Stimulated activated CD4-positive, alpha-beta T cell treated with anti-CD3 and anti-CD28 coated beads, Interleukin-2, amount 100 ng/mL, for 48 hours (primary cell): ENCODE measurements at regions not wholly inside any gene's neighbourhood (a gene's known extent, or its start where the extent isn't known, plus 50 kb on each side); places are given as distances from the start of the nearest gene placed in this dataset.

Experiments
- DNase-seq, 2 donors: peaks; one replicate each; pipeline ENCODE4 v3.0.0-alpha.2; 2020

DNA sequence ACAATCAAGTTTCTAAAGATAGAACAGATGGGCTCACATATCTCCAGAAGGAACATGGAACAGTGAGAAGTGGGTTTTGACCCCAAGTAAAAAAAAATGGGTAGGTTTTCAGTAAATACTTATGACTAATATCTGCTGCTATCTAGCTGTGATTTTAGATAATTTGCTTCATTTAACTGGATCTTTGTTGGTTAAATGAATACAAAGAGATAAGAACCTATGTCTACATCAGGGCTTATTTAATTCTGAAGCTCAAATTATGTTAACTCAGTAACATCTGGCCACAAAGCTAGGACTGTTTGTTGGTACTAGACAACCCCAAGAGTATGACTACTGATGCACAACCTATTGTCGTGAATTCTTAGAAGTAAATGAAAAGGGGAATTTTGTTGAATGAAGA is 144.4 kb upstream of the SESN3 start:
- DNase-seq = no peak

DNA sequence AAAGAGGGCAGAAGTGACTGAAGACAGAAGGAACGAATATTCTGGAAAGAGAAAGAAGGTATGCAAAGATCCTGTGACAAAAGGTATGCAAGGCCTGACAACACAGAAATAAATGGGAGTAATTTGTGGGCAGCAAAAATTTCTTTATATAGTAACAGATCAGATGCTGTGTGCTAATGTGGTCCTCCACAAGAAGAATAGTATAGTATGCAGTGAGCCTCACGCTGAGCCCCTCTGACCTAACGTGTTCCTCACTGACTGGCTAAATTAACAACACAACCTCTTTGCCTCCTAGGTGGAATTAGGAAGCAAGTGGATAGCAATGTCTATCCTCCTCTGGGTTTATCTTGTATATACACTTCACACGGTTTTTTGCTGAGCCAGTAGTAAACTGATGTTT is 143.1 kb upstream of the SESN3 start:
- no peak for DNase-seq

DNA sequence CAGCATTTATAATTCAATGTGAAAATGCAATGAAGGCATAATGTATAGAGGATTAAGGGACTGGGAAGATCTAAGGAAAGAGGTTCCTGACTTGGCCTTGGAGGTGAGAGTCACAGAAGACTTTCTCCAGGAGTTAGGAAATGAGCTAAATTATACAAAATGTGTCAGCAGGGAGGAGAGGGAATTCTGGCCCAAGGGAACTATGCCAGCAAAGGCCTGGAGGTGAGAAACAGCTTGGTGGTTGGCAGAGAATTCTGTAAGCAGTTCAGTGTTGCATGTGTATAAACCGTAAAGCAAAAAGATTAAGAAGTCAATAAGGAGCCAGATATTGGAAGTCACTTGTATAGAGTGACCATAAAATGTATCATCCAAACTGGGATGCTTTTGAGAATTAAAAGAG is 142.2 kb upstream of the SESN3 start:
- DNase-seq = no peak

DNA sequence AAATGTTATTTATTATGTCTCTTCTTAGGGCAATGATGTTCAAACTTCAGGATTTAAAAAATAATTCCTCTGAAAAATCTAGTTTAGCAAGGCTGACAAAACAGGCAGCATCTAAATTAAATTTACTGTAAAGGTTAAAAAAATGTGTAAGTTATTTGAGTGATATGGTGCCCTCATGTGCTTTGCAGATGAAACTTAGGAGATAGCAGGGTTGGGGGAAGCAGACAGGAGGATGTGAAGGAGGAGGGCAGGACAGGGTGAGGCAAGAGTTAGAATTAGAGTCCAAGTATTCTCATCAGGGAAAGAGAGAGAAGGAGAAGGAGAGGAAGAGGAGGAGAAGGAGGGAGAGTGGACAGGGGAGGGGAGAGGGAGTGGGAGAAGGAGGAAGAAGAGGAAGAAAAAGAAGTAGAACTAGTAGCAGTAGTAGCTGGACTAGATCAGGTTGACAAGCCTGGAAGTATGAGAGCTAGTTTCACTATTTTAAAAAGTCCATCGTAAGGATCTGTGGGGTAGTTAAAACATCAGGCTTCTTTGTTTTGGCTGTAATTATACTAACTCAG is 141.2 kb upstream of the SESN3 start:
- no peak for DNase-seq

DNA sequence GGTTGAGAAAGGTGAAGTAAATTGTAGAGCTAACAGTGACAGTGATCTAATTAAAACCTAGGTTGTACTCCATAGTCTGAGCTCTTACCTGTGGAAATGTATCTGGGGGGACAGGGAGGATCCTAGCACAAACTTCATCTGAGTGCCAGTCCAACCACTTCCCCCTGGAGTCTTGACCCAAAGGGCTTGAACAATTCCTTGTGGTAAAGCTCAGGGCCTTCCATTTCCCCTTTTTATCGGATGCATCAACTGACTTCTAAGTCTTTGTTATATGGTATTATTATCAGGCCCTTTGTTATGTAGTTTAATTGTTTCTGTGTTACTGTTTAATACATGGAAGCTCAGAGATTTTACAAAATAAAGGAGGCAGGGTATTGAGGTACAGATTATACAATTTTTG is 140.2 kb upstream of the SESN3 start:
- no peak for DNase-seq

DNA sequence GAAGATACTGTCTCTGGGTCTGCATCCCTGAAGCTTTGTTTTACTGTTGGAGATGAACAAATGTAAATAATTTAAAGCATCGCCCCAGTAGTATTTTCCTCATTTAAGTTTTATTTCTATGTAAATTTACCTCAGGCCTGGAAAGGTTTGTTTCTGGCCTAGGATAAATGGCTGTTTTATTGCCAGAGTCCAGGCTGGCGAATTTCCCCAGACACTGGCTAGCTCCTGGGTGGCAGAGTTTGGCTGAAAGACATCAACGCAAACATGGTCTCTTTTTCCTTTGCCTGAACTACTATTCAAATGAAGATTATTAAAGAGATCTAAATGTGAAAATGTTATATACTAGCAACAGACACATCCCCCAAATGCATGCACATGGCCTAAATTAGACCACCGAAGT is 136.7 kb upstream of the SESN3 start:
- no peak for DNase-seq

DNA sequence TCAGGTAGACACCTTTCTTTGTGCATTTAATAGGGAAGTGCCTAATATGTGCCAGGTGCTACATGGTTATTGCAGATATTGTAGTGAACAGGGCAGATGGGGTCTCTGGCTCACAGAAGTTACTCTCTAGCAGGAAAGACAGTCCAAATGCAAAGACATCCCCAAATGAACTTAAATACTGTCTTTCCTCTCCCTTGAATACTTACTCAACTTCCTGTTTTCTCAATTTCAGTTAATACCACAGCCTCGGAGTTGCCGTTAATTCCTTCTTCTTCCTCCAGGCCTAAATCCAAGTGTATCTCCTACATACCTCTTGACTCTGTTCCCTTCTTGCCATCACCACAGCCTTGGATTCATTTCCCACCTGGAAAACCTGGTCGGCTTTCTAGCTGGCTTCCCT is 134.3 kb upstream of the SESN3 start:
- DNase-seq = no peak

DNA sequence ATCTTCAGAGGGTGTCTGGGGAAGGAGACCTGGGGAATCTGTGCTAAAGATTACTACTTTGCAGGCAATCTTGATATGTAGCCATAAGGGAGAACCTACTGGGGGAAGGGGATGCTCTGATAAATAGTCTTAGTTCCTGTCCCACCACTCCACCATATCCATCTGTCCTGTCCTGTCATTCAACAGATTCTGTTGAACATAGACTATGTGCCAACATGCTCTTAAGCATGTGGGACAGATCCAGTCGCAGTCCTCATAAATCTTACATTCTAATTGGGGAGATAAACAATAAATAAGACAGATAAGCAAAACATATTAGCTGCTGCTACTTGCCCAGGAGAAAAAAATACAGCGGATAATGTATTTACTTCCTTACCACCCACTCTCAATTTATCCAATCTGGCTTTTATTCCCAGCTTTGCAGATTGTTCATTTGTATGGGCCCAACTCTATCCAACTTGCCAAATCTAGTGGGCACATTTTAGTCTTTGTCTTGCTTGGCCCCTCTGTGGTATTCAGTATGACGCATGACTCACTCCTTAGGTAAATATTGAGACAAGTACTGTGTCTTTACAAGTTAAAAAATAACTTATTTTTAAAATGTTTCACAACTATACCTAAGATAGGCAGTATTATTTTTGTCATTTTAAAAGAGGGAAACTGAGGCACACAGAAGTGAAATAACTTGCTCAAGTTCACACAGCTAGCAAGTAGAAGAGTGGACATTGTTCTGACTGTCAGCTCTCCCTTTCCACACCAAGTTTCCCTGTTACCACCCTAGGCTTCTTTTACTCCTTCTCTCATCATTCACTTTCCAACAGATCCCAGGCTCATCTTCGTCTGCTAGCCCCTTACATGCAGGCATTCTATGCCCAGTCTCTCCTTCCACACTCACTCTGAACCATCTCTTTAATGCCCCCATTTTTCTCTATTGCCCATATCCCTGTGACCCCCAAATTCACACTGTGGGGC is 133.6 kb upstream of the SESN3 start:
- no peak for DNase-seq

DNA sequence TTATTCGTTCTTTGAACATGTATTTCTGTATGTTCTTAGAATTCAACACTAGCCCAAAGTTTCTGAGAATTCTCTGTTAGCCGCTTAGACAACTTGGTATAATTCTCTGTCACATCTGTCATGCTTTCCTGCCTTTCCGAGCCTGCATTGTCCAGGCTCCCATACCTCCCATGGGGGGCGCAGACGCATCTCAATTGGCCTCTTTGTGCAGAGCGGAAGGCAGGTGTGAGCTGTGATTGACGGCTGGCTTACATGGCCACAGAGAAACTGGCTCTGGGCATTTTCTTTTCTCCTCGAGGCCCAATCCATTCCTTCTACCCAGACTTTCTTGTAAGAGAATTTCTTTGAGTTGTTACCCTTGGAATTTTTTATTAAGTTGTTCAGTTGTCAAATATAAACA is 132.7 kb upstream of the SESN3 start:
- no peak for DNase-seq

DNA sequence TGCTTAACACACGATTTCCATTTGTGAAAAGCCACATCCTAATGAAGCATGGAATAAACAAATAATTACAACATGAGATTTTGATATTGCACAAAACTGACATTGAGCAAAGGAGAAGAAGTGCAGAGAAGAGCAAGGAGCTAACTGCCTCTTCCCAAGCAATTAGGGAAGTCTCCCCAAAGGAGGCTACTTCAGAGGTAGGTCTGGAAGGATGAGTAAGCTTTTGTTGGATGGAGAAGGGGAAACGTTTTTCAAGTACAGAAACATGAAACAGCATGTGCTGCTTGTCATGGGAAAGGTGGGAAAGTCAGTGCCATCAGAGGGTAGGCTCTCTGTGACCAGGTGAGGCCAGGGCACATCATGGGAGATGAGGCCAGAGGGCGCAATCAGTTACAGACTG is 132.2 kb upstream of the SESN3 start:
- DNase-seq = no peak

DNA sequence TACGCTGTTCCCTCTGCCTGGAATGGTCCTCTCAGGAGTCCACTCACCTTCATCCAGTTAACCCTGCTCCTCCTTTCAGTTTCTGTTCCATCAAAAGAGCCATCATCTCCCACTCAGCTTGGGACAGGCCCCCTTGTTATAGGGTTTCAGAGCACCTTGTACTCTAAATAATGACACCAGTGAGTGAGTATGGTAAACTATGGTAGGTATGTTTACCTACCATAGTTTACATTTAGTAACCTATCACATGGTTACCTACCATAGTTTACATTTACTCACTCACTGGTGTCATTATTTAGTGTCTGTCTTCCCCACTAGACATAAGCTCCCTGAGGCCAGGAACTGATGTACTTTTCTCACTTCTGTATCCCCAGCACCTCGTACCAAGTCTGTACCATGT is 130.2 kb upstream of the SESN3 start:
- DNase-seq = no peak

DNA sequence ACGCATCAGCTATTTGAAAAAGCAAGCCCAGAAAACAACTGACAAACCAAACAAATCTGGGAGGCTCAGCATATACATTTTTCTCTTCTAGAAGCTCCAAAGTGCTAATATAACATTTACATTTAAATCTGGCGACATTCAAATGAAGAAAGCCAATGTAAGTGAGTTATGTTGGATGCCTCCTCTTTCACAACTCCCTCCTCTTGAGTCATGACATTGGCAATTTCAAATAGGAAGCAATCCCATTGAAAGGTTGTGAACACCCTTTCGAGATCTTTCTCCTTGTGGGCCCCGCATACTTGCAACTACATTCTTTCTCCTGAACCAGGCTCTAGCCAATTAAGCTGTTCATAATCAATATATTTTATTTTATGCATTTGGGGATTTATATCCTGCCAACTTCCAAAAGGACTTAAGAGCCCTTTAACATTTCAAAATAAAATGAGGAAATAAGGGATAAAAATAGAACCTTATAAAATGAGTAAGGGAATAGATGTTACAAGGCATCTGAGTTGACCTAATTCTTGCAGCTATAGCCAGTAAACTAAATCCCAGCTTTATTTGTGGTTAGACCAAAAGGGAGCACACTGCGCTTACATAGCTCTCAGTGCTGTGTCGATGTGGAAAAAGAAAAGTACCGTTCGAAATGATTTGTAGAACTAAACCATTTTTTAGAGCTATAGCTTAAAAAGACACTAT is 129.5 kb upstream of the SESN3 start:
- no peak for DNase-seq

DNA sequence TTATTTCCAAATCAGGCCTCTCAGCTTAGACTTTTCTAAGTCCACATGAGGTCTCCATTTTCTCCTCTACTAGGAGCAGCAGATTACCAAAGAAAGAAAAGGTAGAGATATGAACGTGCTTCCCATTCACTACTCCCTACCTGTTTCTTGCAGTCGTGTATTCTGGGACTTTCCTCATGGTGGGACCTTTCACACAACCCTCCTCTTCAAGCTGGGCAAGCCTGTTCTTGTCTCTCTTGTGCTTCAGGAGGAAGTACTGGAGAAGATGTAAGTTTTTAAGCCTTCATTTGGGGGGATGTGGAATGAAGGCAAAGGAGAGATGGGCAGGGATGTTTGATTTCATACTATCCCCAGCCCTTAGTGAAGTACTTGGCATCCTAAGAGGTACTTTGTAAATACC is 128.8 kb upstream of the SESN3 start:
- DNase-seq = no peak

DNA sequence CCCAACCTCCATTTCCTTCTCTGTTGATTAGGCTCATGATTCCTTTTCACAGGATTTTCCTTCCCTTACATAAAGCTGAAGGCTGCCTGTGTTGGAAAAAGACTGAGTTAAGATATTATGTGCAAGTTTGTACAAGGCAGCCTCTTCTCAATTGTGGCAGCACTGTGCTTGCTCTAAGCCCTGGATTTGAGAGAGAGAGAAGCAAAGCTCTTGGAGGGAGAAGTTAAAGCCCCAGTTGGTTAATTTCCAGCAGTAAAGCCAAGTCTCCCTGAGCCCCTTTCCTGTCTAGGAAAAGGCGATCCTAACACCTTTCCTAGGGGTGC is 128.3 kb upstream of the SESN3 start:
- no peak for DNase-seq

DNA sequence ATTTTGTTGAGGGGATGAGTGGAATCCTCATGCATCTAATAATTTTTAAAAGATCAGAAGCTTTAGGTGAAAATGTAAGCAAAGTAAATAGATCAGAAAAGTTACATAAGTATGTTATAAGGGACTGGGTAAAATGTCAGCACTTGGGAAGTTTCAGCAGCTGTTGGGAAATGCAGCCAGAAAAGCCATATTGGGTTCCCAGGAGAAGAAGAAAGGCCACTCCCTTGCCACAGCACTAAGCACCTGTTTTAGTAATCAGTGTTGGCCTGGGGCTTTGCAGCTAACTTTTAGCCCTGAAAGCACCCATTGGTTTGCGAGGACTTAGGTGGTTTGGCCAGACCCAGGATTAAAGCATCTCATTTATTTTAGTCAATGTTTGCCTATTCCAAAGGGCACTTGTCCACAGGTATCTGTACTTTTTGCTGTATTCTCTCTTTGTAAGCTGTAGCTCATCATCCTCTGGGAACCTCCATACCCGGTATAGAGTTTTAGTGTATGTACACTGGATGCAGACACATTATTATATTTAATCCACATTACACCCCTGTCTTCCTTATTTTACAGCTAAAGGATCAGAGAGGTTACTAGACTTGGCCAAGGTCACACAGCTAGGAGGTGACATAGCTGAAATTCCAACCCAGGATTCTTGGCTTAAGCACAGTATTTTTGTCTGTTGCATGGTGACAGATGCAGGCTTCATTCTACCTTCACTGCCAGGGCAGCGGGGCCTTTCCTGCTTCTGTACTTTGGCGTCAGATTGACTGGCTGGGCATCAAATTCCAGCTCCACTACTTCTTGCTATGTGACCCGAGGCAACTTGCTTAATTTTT is 127.7 kb upstream of the SESN3 start:
- no peak for DNase-seq

DNA sequence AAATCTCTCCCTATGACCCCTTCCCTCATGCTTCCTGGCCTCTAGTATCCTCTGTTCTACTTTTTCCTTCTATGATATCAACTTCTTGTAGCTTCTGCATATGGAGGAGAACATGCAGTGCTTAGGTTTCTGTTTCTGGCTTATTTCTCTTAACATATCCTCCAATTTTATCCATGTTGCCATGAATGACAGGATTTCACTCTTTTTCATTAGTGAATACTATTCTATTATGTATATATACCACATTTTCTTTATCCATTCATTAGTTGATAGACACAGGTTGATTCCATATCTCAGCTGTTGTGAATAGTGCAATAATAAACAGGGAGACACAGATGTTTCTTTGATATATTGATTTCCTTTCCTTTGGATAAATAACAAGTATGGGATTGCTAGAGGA is 123.3 kb upstream of the SESN3 start:
- DNase-seq = no peak

DNA sequence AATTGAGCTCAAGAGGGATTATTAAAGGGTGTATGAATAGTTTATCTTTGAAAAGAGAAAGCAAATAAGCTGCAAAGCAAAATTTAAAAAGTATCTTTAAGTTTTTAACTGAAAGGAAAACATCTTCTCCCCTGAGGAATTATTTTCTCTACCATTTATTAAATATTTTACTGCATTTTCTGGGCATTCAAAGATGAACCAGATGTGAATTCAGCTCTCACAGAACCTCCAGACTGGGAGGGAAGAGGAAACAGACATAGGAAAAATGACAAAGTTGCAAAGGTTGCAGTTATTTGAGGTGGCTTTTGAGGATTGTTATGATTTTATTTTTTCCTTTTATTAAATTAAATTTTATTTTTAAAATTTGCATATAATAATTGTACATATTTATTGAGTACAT is 122.7 kb upstream of the SESN3 start:
- no peak for DNase-seq

DNA sequence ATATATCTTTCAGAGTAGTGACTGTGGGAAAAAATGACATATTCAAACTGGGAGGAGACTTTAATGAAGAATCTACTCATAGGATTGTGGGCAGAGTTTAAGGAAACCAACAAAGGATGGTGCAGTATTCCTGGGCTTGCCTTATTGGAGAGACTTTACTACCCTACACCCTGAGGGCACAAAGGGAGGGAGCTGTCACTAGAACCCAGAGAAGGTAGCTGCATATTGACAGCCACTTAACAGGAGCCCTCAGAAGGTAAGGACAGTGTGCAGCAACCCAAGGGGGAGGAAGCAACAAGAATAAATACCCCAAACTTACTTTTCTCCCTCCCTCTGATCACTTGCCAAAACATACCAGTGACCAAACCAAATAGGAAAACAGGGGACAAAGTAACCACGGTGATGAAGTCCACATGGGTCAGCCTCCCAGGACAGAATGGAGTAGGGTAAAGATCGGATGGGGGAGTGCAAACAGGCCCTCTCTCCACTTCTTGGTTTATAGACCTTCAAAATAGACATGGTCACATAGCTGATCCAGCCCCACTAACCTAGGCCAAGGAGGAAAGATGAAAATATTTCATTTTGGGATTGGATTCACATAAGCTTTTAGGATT is 121.8 kb upstream of the SESN3 start:
- DNase-seq = no peak

DNA sequence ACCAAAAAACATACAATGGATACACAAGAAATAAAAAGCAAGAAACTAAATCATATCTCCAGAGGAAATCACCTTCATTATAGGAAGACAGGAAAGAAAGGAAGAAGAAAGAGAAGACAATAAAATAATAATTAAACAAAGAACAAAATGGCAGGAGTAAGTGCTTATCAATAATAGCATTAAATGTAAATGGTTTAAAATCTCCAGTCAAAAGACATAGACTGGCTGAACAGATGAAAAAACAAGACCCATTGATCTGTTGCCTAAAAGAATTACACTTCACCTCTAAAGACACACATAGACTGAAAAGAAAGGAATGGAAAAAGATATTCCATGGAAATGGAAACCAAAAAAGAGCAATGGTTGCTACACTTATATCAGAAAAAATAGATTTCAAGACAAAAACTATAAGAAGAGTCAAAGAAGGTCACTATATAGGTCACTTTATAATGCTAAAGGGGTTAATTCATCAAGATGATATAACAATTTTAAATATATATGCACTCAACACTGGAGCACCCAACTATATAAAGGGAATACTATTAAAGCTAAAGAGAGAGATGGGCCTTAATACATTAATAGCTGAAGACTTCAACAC is 118.4 kb upstream of the SESN3 start:
- no peak for DNase-seq

DNA sequence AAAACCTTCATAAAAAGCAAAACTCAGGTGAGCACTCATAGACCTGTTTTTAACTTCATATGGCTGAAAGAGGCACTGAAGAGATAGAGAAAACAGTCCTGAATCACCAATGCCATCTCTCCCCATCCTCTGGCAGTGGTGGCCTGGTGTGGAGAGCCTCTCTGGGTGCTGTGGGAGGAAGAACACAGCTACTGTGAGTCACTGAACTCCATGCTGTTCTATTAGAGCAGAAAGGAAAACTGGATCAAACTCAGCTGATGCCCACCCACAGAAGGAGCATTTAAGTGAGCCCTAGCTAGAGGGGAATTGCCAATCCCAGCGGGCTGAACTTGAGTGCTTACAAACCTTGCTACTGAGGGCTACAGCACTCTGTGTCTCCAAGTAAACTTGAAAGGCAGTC is 115.3 kb upstream of the SESN3 start:
- DNase-seq = no peak

DNA sequence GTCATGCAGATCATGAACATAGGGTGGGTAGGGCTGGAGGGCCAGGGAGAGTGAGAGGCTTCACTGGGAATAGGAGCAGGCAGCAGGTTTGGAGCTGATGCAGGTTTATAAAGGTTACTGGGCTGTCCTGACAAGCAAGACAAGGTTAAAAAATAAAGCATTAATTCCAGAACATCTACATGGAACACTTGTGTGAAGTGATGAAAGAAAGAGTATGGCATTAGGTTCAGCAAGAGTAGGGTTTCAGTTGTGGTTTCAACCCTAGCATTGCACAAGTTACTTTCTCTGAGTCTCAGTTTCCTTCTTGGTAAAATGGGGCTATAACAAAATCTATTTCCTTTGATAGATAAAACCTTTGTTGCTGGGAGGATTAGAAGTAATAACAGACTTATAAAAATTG is 114.6 kb upstream of the SESN3 start:
- no peak for DNase-seq

DNA sequence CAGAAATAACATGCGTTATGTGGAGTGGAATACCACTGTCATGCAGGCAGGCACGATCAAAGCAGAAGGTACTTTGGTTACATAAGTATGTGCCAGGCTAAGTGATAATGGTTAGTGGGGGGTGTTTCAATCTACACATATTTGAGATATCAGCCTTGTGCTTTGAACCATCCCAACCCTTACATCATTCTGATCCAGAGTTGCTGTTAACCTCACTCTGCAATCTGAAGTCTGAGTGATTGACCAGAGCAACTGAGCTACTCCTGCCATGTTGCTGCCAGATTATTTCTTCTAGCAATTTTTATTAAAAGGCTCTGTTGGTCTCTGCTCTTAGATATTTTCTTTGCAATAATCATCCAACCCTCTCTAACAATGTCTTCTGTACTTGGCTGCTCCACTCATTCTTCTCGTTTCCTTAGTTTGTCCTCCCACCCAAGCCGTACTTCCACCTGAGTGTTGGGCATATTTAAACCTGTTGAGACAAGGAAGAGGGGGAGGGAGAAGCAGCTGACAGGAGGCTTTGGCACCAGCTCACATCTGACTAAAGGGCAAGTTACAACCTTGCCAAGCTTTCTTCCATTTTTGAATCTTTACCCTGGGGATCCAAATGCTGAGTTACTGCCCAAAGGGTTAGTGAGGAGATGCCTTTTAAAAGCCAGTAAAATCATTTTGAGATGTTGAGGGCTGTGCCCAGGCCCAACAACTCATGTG is 114.1 kb upstream of the SESN3 start:
- DNase-seq = no peak
